MG63 (cell line): ENCODE measurements at regions not wholly inside any gene's neighbourhood (a gene's known extent, or its start where the extent isn't known, plus 50 kb on each side); places are given as distances from the start of the nearest gene placed in this dataset.
"Not testable (repeated sequence)": the region's sequence is repeated elsewhere in the genome, so short reads cannot be mapped to it uniquely, and the experiment has no call there.

Experiments
- DNase-seq: peaks from one replicate; pipeline ENCODE4 v3.0.0-alpha.2; 2020
- H3K27me3 ChIP-seq: fragments of 250-450 bp; sonication (Bioruptor Pico); 2 replicates; pipeline ENCODE4 v1.5.1; 2020; ENCODE audit warnings: mild to moderate bottlenecking, moderate library complexity
- H3K36me3 ChIP-seq: fragments of 250-450 bp; sonication (Bioruptor Pico); 2 replicates; pipeline ENCODE4 v1.5.1; 2020; ENCODE audit warnings: mild to moderate bottlenecking, moderate library complexity
- H3K4me3 ChIP-seq: fragments of 250-450 bp; sonication (Bioruptor Pico); 2 replicates; pipeline ENCODE4 v1.5.1; 2020; ENCODE audit warnings: mild to moderate bottlenecking, moderate library complexity
- H3K9me3 ChIP-seq: fragments of 250-450 bp; sonication (Bioruptor Pico); 2 replicates; pipeline ENCODE4 v1.5.1; 2020; ENCODE audit warnings: mild to moderate bottlenecking, moderate library complexity

GRCh38 chrX:74195605-74196004, 108.4 kb upstream of the ZCCHC13 start:
- Histone ChIP-seq H3K4me3 (no peak overlapping the region), H3K36me3 (no peaks in the 10 kb centered on the region), H3K27me3 (no peaks in the 10 kb centered on the region), H3K9me3 (no peaks in the 10 kb centered on the region)
- no peak for DNase-seq

GRCh38 chrX:74195120-74195519, 108.9 kb upstream of the ZCCHC13 start:
- Histone ChIP-seq H3K9me3 (no peaks in the 10 kb centered on the region), H3K4me3 (no peak overlapping the region), H3K27me3 (no peaks in the 10 kb centered on the region), H3K36me3 (no peaks in the 10 kb centered on the region)
- DNase-seq: no peak

DNA sequence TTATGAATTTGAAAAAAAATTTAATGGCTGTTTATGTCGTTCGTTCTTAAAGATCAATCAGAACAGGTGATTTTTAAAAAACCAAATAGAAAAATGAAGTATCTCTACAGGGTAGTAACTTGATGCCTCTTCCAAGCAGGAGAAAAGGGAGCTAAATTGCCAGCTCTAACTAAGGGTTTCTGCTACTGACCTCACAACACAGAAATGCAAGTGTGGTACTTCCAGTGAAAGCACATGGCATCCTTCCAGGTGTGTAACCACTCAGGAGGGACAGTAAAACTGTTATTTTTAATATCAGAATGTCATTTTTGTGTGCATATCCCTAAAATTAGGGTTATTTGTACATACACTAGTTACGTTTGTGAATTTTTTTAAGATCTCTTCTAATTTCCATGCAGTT, 116.8 kb upstream of the ZCCHC13 start:
- no peaks in the 10 kb centered on the region for H3K36me3 ChIP-seq
- DNase-seq: no peak
- H3K9me3 ChIP-seq: no peaks in the 10 kb centered on the region
- no peaks in the 10 kb centered on the region for H3K27me3 ChIP-seq
- no peak overlapping the region for H3K4me3 ChIP-seq

DNA sequence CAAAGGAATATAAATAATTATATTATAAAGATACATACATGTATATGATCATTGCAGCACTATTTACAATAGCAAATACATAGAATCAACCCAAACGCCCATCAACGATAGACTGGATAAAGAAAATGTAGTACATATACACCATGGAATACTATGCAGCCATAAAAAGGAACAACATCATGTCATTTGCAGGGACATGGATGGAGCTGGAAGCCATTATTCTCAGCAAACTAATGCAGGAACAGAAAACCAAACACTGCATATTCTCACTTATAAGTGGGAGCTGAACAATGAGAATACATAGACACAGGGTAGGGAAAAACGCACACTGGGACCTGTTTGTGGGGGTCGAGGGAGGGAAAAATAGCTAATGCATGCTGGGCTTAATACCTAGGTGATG, 120.9 kb upstream of the ZCCHC13 start:
- H3K36me3 ChIP-seq, DNase-seq, H3K9me3 ChIP-seq, H3K27me3 ChIP-seq, H3K4me3 ChIP-seq: not testable (repeated sequence)

- DNase-seq, H3K9me3 ChIP-seq, H3K27me3 ChIP-seq, H3K4me3 ChIP-seq, H3K36me3 ChIP-seq: not testable (repeated sequence)
These were observed 122.0 kb upstream of the ZCCHC13 start for GRCh38 chrX:74181976-74182375.

- no peak overlapping the region for H3K4me3 ChIP-seq
- H3K36me3 ChIP-seq: no peaks in the 10 kb centered on the region
- no peaks in the 10 kb centered on the region for H3K9me3 ChIP-seq
- no peak for DNase-seq
- no peaks in the 10 kb centered on the region for H3K27me3 ChIP-seq
These were observed 123.3 kb upstream of the ZCCHC13 start for GRCh38 chrX:74180716-74181115.

DNA sequence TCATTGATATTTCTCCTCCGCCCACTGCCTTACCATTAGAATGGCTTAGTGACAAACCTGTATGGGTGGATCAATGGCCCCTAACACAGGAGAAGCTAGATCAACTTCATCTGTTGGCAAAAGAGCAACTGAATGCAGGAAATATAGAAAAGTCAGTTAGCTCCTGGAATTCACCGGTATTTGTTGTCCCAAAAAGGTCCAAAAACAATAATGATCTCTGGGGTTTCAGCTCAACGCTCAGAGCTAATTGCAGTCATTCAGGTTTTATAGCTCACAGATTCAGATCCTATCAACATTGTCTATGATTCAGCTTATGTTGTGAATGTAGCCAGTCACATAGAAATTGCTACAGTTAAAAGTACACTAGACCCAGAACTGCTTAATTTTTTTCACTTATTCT, 124.0 kb upstream of the ZCCHC13 start:
- Histone ChIP-seq H3K4me3 (no peak overlapping the region), H3K27me3 (no peaks in the 10 kb centered on the region), H3K36me3 (no peaks in the 10 kb centered on the region), H3K9me3 (no peaks in the 10 kb centered on the region)
- DNase-seq: no peak

DNA sequence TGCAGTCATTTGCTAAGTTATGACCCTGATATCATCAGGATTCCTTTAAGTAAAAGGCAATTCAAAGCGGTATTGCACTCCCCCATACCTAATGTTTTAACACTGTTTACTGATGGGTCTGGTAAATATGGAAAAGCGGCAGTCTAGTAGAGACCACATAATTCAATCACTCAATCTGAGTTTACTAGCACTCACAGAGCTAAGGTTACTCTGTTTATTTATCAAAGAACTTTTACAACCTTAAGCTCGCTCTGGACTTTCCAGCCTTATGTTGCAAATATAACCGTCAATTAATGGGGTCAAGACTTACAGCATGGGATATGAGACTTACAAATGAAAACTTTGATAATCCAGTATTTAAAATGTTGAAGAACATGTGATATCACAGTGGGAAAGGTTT, 124.5 kb upstream of the ZCCHC13 start:
- H3K27me3 ChIP-seq: no peaks in the 10 kb centered on the region
- no peaks in the 10 kb centered on the region for H3K9me3 ChIP-seq
- H3K36me3 ChIP-seq: no peaks in the 10 kb centered on the region
- DNase-seq: no peak
- no peak overlapping the region for H3K4me3 ChIP-seq

DNA sequence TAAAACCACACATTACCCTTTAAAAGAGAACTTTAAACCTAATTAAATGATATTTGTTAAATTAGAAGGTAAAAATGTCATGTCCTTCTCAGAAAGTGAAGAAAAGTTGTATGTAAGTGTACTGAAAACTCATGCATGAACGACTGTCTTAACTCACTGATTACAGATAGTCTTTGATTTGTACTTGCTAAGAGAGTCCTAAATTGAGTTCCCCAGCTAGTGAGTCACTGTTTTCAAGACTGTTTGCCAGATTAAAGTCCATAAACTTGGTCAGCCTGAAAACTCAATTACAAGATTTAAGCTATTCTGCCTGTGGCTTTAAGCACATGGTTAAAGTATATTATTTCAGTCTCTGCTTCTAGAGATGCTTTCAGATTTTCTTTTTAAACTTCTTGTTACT, 124.9 kb upstream of the ZCCHC13 start:
- H3K4me3 ChIP-seq: no peak overlapping the region
- DNase-seq: no peak
- H3K27me3 ChIP-seq: no peaks in the 10 kb centered on the region
- H3K9me3 ChIP-seq: no peaks in the 10 kb centered on the region
- no peaks in the 10 kb centered on the region for H3K36me3 ChIP-seq

DNA sequence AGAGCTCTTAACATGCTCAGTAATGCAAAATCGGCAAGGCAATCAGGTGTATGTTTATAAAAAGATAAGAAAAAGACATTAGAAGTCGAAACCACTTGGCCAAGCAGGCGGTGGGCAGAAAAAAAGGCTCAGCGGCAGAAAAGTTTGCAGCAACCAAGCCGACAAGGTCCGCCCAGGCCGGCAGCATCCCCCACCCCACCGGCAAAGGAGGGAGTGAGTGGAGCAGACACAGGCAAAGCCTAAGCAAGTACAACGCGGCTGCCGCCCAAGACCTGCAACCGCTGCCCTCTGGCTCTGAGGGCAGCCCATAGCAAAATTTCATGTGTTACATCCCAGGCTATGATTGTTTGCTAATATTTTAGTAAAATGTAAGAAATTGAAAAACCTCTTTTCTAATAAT, 125.4 kb upstream of the ZCCHC13 start:
- no peak overlapping the region for H3K4me3 ChIP-seq
- H3K36me3 ChIP-seq: no peaks in the 10 kb centered on the region
- H3K27me3 ChIP-seq: no peaks in the 10 kb centered on the region
- no peaks in the 10 kb centered on the region for H3K9me3 ChIP-seq
- no peak for DNase-seq

DNA sequence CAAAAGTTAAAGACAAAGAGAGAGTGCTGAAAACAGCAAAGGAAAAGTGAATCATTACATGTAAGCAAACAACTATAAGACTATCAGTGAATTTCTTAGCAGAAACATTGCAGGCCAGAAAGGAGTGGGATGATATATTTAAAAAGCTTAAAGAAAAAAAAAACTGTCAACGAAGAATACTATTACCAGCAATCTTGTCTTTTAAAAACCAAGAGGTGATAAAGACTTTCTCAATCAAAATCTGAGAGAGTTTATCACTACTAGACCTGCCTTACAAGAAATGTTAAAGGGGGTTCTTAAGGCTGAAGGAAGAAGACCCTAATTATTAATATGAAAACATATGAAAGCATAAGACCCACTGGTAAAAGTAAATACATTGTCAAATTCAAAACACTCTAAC, 132.5 kb upstream of the ZCCHC13 start:
- Histone ChIP-seq H3K9me3 (peaks cover 5% of the 10 kb centered on the region; the same call in 1 of the 2 replicates), H3K27me3 (no peaks in the 10 kb centered on the region), H3K4me3 (no peak overlapping the region), H3K36me3 (no peaks in the 10 kb centered on the region)
- DNase-seq: no peak

DNA sequence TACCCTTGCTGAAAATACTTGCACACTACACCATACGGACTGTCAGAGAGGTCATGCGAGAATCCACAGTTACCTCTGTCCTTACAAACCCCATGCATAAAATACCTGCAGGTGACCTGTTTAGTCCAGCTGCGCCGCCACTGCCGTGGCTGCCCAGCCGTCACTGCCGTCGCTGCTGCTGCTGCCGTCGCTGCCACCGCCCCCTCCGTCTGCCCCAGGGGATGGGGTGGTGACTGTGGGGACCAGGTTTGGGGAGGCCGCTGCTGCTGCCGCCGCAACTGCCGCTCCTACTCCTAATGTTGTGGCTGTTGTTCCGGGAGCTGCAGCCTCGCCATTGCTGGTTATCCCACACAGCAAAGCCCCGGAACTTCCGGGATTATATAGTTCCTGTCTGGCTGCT, 141.8 kb upstream of the ZCCHC13 start:
- H3K36me3 ChIP-seq: no peaks in the 10 kb centered on the region
- no peak for DNase-seq
- no peaks in the 10 kb centered on the region for H3K27me3 ChIP-seq
- no peaks in the 10 kb centered on the region for H3K9me3 ChIP-seq
- H3K4me3 ChIP-seq: no peak overlapping the region

DNA sequence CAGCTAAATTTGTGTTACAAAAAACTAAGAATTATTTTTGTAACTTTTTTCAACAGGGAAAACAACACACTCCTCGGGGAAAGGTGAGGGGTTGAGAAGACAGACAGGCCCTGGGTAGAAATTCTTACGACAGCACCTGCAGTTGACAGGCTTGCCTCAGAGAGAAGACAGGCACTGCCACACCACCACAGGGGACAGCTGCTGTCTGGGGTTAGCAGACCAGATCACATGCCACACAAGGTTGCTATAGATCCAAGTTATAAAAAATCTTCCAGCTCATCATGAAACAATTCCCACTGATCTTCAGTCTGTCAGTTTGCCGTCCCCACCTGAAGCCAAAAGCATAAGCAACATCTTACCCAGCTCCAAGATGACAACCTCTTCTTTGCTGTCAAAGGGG, 143.2 kb upstream of the ZCCHC13 start:
- no peak overlapping the region for H3K4me3 ChIP-seq
- no peak for DNase-seq
- no peaks in the 10 kb centered on the region for H3K9me3 ChIP-seq
- H3K27me3 ChIP-seq: no peaks in the 10 kb centered on the region
- no peaks in the 10 kb centered on the region for H3K36me3 ChIP-seq

DNA sequence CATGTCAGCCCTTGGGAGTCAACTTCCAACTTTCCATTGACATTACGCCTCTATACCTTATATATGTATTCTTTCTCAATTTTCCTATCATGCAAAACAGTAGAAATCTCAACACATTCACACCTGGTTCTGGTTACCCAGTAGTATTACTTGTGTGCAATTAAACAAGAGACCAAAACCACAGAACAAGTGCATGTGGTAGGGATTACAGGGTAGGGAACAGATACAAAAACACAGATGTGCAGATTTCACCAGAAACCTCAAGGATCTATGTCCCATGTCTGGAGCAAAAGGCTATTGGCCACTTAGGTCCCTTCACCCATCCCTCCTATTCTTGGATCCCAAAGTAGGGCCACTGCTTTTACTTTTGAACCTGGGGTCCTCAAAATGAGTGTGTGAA, 143.6 kb upstream of the ZCCHC13 start:
- no peak for DNase-seq
- no peaks in the 10 kb centered on the region for H3K9me3 ChIP-seq
- no peak overlapping the region for H3K4me3 ChIP-seq

GRCh38 chrX:74147439-74147838, 156.5 kb upstream of the ZCCHC13 start:
- Histone ChIP-seq H3K9me3 (no peaks in the 10 kb centered on the region), H3K4me3 (no peak overlapping the region), H3K36me3 (no peaks in the 10 kb centered on the region), H3K27me3 (no peaks in the 10 kb centered on the region)
- no peak for DNase-seq

More for the DNA sequence above, 143.6 kb upstream of the ZCCHC13 start:
- no peaks in the 10 kb centered on the region for H3K27me3 ChIP-seq
- H3K36me3 ChIP-seq: no peaks in the 10 kb centered on the region

DNA sequence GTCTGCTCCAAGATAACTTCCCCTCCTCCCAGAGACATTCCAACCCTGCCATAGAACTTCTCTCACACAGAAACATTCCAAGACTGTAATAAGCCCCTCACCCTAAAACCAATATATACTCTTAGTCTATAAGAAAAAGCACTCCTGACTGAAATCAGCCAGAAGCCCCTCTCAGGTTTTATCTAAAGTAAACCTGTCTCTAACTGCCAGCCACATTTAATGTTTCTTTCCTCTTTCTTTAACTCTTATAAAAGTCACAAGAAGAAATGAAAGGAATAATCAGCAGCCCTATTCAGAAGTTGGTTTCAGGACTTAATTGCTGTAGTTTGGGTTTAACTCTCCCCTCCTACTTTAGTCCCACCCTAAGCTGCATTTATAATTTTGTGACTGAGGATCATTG, 165.0 kb upstream of the ZCCHC13 start:
- Histone ChIP-seq H3K36me3 (no peaks in the 10 kb centered on the region), H3K4me3 (no peak overlapping the region), H3K9me3 (no peaks in the 10 kb centered on the region), H3K27me3 (no peaks in the 10 kb centered on the region)
- DNase-seq: no peak

DNA sequence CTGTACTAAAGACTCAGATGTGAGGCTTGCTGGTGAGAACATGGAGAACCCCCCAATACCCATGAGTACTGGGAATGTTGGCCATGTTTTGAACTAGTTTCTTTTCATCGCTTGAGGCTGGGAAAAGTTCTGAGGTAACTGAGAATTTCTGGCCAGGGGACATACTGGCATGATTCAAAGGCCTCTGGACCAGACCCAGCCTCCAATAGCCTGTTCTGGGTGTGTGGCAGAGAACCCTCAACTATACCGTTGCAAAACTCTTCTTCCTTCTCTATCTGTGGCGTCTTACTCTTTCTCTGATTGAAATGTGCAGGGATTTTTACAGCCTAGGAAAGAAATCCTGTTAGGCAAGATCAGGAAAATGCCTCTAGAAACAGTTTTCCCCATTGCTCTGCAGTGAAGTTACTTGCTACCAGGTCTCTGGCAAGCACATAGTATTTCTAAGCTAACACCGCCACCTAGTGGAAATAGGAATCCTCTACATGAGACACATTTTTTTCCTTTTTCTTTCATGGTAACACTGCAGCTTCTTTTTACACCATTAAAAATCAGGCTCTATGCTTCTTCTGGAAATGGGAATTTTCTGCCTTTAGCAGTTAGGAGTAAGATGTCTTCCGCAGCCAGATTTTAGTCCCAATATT, 170.7 kb upstream of the ZCCHC13 start:
- H3K4me3 ChIP-seq: no peak overlapping the region
- H3K36me3 ChIP-seq: no peaks in the 10 kb centered on the region
- no peaks in the 10 kb centered on the region for H3K27me3 ChIP-seq
- DNase-seq: no peak
- H3K9me3 ChIP-seq: no peaks in the 10 kb centered on the region

DNA sequence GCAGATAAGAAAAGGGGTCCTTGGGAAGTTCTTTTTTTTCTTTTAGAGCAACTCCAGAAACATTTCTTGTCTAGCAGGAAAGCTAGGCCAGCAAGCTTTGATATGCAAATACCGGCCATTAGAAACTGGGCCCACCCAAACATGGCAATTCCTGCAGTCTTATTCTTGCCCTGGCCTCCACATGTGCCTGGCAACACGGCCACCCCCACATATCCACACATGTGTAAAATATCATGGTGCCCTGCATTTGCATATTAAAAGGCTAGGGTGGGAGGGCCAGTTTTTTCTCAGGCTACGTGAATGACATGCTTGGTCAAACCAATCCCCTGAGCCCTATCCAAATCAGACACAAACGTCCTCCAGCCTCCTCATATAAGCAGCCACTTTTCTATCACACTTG, 171.7 kb upstream of the ZCCHC13 start:
- no peak for DNase-seq
- Histone ChIP-seq H3K27me3 (no peaks in the 10 kb centered on the region), H3K9me3 (no peaks in the 10 kb centered on the region), H3K36me3 (no peaks in the 10 kb centered on the region), H3K4me3 (no peak overlapping the region)
